WTC11 (cell line): ENCODE measurements at regions not wholly inside any gene's neighbourhood (a gene's known extent, or its start where the extent isn't known, plus 50 kb on each side); places are given as distances from the start of the nearest gene placed in this dataset.

ENCODE experiments used
- ATF3 ChIP-seq: sonication (generic); formaldehyde crosslinking; conservative IDR thresholded peaks from 2 replicates; pipeline ENCODE4 v1.8.1; 2022; ENCODE audit warnings: mild to moderate bottlenecking, missing genetic modification reagents
- CTCF ChIP-seq: fragments of 200-600 bp; IDR thresholded peaks from 2 replicates; pipeline ENCODE4 v1.8.0; 2022; ENCODE audit warnings: antibody characterized with exemption
- ESRRA ChIP-seq: sonication (generic); formaldehyde crosslinking; IDR thresholded peaks from 2 replicates; pipeline ENCODE4 v1.8.1; 2022; ENCODE audit warnings: mild to moderate bottlenecking, missing genetic modification reagents, borderline replicate concordance
- IRF1 ChIP-seq: sonication (generic); formaldehyde crosslinking; IDR thresholded peaks from 2 replicates; pipeline ENCODE4 v1.8.0; 2023; ENCODE audit warnings: missing genetic modification reagents
- TP53 ChIP-seq: sonication (generic); formaldehyde crosslinking; IDR thresholded peaks from 2 replicates; pipeline ENCODE4 v1.8.1; 2023; ENCODE audit warnings: mild to moderate bottlenecking, missing genetic modification reagents
- USF2 ChIP-seq: sonication (generic); formaldehyde crosslinking; IDR thresholded peaks from 2 replicates; pipeline ENCODE4 v1.8.1; 2023; ENCODE audit warnings: mild to moderate bottlenecking, missing genetic modification reagents, moderate library complexity
- ZBTB21 ChIP-seq: sonication (generic); formaldehyde crosslinking; IDR thresholded peaks from 2 replicates; pipeline ENCODE4 v1.8.1; 2023; ENCODE audit warnings: mild to moderate bottlenecking, missing genetic modification reagents, borderline replicate concordance
- ZBTB43 ChIP-seq: sonication (generic); formaldehyde crosslinking; IDR thresholded peaks from 2 replicates; pipeline ENCODE4 v1.8.1; 2023; ENCODE audit warnings: mild to moderate bottlenecking, missing genetic modification reagents
- ZNF416 ChIP-seq: fragments of 250-450 bp; sonication (Bioruptor Pico); IDR thresholded peaks from 2 replicates; pipeline ENCODE4 v1.9.0; 2021; ENCODE audit warnings: mild to moderate bottlenecking, inconsistent platforms
- ZNF671 ChIP-seq: fragments of 250-450 bp; sonication (Bioruptor Pico); IDR thresholded peaks from 2 replicates; pipeline ENCODE4 v1.8.0; 2021; ENCODE audit warnings: mild to moderate bottlenecking

- no peak for TF ChIP-seq IRF1 (CRISPR knock-in tag)
- TF ChIP-seq CTCF = no peak
- TF ChIP-seq TP53 (CRISPR knock-in tag) = no peak
- no peak for TF ChIP-seq ESRRA (CRISPR knock-in tag)
- no peak for TF ChIP-seq ZBTB21
- no peak for TF ChIP-seq ZNF416 (CRISPR knock-in tag)
- TF ChIP-seq ZBTB43 (CRISPR knock-in tag) = no peak
- TF ChIP-seq ZNF671 (CRISPR knock-in tag) = no peak
- TF ChIP-seq USF2 (CRISPR knock-in tag) = no peak
- TF ChIP-seq ATF3 (CRISPR knock-in tag) = no peak
Measured at GRCh38 chr11:97761175-97761574, 1259.6 kb upstream of the CNTN5 start.
